Lower leg skin (tissue), 3 donors: ENCODE measurements at regions not wholly inside any gene's neighbourhood (a gene's known extent, or its start where the extent isn't known, plus 50 kb on each side); places are given as distances from the start of the nearest gene placed in this dataset.

ENCODE experiments used
- CTCF ChIP-seq, 3 donors: fragments of 450-650 bp; IDR thresholded peaks; one replicate each; pipeline ENCODE4 v1.5.1; 2016; ENCODE audit warnings: antibody characterized with exemption in 3 of 3, mild to moderate bottlenecking in 3 of 3, moderate library complexity in 2 of 3
- POLR2A ChIP-seq, 2 donors: fragments of 450-650 bp; IDR thresholded peaks; one replicate each; pipeline ENCODE4 v1.6.1; 2016 to 2017; ENCODE audit warnings: antibody characterized with exemption in 2 of 2, mild to moderate bottlenecking in 1 of 2, moderate library complexity in 1 of 2

GRCh38 chr5:38051711-38052511 lies 206.4 kb upstream of the EGFLAM start:
- no peak for TF ChIP-seq CTCF (IDR thresholded peaks at IDR 0.05)
- TF ChIP-seq POLR2A (IDR thresholded peaks at IDR 0.05), result no peak
